OCI-LY7 (cell line): ENCODE measurements at regions not wholly inside any gene's neighbourhood (a gene's known extent, or its start where the extent isn't known, plus 50 kb on each side); places are given as distances from the start of the nearest gene placed in this dataset.
"Not testable (repeated sequence)": the region's sequence is repeated elsewhere in the genome, so short reads cannot be mapped to it uniquely, and the experiment has no call there.

Experiments used
- BruUV-seq: library from RNA; stranded (reverse); fragments of 400-500 nt; replicated peaks from 2 replicates; lab custom pipeline; 2021; lab: Mats Ljungman, UMichigan
- CTCF ChIA-PET: fragments of 300-600 bp; sonication (Branson Sonifier 250); formaldehyde crosslinking; loops from one replicate; lab custom pipeline; 2022; ENCODE audit warnings: antibody characterized with exemption; ENCODE audit not compliant: unreplicated experiment; lab: Charles Lee
- POLR2A ChIA-PET: fragments of 300-600 bp; sonication (Branson Sonifier 250); formaldehyde crosslinking; loops from one replicate; lab custom pipeline; 2022; ENCODE audit warnings: antibody characterized with exemption; lab: Charles Lee
- DNase-seq: peaks from one replicate; pipeline ENCODE4 v3.0.0-alpha.2; 2015; ENCODE audit warnings: low spot score
- H2AFZ ChIP-seq: fragments of 200-600 bp; sonication (generic), shearing (Covaris generic); 2 replicates; pipeline ENCODE4 v1.6.1; 2014; ENCODE audit warnings: mild to moderate bottlenecking, antibody characterized with exemption, low read length, moderate library complexity
- H3K27ac ChIP-seq: fragments of 200-600 bp; sonication (generic); 2 replicates; pipeline ENCODE4 v1.5.1; 2014; ENCODE audit warnings: mixed run types, low read depth, mild to moderate bottlenecking, moderate library complexity, low read length, inconsistent platforms; ENCODE audit not compliant: poor library complexity, severe bottlenecking
- H3K36me3 ChIP-seq: fragments of 200-600 bp; sonication (generic); 2 replicates; pipeline ENCODE4 v1.6.1; 2014; ENCODE audit warnings: mild to moderate bottlenecking, antibody characterized with exemption, low read length, moderate library complexity, mixed read lengths; ENCODE audit not compliant: insufficient read depth
- H3K4me1 ChIP-seq: fragments of 200-600 bp; sonication (generic); 2 replicates; pipeline ENCODE4 v1.5.1; 2014; ENCODE audit warnings: mild to moderate bottlenecking, low read length; ENCODE audit not compliant: insufficient read depth, poor library complexity, severe bottlenecking
- H3K4me2 ChIP-seq: fragments of 200-600 bp; sonication (generic); 2 replicates; pipeline ENCODE4 v1.6.1; 2014; ENCODE audit warnings: mild to moderate bottlenecking, low read length
- H3K4me3 ChIP-seq: fragments of 200-600 bp; sonication (generic); 2 replicates; pipeline ENCODE4 v1.5.1; 2014; ENCODE audit warnings: mild to moderate bottlenecking, low read depth, low read length; ENCODE audit not compliant: poor library complexity, severe bottlenecking
- H3K79me2 ChIP-seq: fragments of 200-600 bp; sonication (generic); 2 replicates; pipeline ENCODE4 v1.6.1; 2016; ENCODE audit warnings: low read depth, mild to moderate bottlenecking, low read length, moderate library complexity, mixed read lengths; ENCODE audit not compliant: insufficient read depth
- H3K9me2 ChIP-seq: fragments of 200-600 bp; sonication (generic); 2 replicates; pipeline ENCODE4 v1.6.1; 2016; ENCODE audit warnings: mild to moderate bottlenecking, low read length, mixed read lengths; ENCODE audit not compliant: insufficient read depth
- H3K9me3 ChIP-seq: fragments of 200-600 bp; sonication (generic); 2 replicates; pipeline ENCODE4 v1.6.1; 2014; ENCODE audit warnings: mild to moderate bottlenecking, mixed run types, low read length, mixed read lengths
- H4K20me1 ChIP-seq: fragments of 200-600 bp; sonication (generic); 2 replicates; pipeline ENCODE4 v1.6.1; 2014; ENCODE audit warnings: mild to moderate bottlenecking, antibody characterized with exemption, low read length, moderate library complexity, mixed read lengths; ENCODE audit not compliant: insufficient read depth
- CTCF ChIP-seq: fragments of 200-600 bp; sonication (generic); conservative IDR thresholded peaks from 2 replicates; pipeline ENCODE4 v1.5.1; 2014; ENCODE audit warnings: mild to moderate bottlenecking, antibody characterized with exemption, low read length, moderate library complexity, mixed read lengths
- EZH2phosphoT487 ChIP-seq: fragments of 200-600 bp; sonication (generic); IDR thresholded peaks from 2 replicates; pipeline ENCODE4 v1.6.1; 2018; ENCODE audit warnings: low read depth, borderline replicate concordance, mild to moderate bottlenecking, mixed run types, antibody characterized with exemption, low read length, moderate library complexity, mixed read lengths
- intact Hi-C: fragments of 100-400 bp; cut with micrococcal nuclease; formaldehyde crosslinking; loops from one replicate; pipeline ENCODE4 v1.10.0; 2022; ENCODE audit not compliant: unreplicated experiment

- Histone ChIP-seq H3K9me2 (no peaks in the 10 kb centered on the region), H2AFZ (peak overlapping the region; percentile 22; the same call in 1 of the 2 replicates), H3K36me3 (no peaks in the 10 kb centered on the region), H3K4me1 (peaks cover 16% of the 10 kb centered on the region), H3K4me2 (peak overlapping the region; percentile 25), H3K9me3 (no peaks in the 10 kb centered on the region), H3K27ac (no peak overlapping the region), H3K4me3 (no peak overlapping the region), H4K20me1 (no peaks in the 10 kb centered on the region), H3K79me2 (no peaks in the 10 kb centered on the region)
- POLR2A ChIA-PET, result no interaction called here
- peak; percentile 71 for DNase-seq
- CTCF ChIA-PET, result no interaction called here
- TF ChIP-seq EZH2phosphoT487 (no peak), CTCF (no peak)
- no TSS peak for BruUV-seq
- intact Hi-C loops, result no loop called here
Measured at GRCh38 chr2:97354576-97354975, 235.1 kb downstream of the ANKRD36B start.

DNA sequence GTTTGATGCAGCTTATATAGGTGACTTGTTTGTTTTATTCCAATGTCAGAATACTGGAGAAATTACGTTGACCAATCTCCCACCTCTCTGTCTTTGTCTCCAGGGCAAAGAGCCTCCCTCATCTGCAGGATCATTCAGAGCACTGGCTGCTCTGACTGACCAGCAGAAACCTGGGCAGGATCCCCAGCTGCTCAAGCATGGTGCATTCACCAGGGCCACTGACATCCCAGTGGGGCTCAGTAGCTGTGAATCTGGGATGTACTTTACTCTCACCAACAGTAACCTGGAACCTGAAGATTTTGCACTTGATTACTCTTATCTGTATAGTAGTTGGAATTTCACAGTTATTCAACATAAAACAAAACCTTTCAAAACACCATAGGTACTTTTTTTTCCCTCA, 235.9 kb downstream of the ANKRD36 start:
- no peak for TF ChIP-seq EZH2phosphoT487
- TF ChIP-seq CTCF, result no peak
- ChIA-PET CTCF (no interaction called here), POLR2A (no interaction called here)
- H3K36me3 ChIP-seq, result no peaks in the 10 kb centered on the region
- H3K27ac ChIP-seq, result no peak overlapping the region
- H3K4me3 ChIP-seq, result no peak overlapping the region
- H3K4me2 ChIP-seq, result no peak overlapping the region
- H3K79me2 ChIP-seq, result no peaks in the 10 kb centered on the region
- no peaks in the 10 kb centered on the region for H3K9me2 ChIP-seq
- no peak for DNase-seq
- no peak overlapping the region for H2AFZ ChIP-seq
- intact Hi-C loops, result no loop called here
- H4K20me1 ChIP-seq, result no peaks in the 10 kb centered on the region
- no peaks in the 10 kb centered on the region for H3K9me3 ChIP-seq
- BruUV-seq, result no TSS peak
- peaks cover 6% of the 10 kb centered on the region for H3K4me1 ChIP-seq

GRCh38 chr2:97348265-97348664, 235.3 kb downstream of the ANKRD36 start:
- no peaks in the 10 kb centered on the region for H3K36me3 ChIP-seq
- CTCF ChIA-PET, result no interaction called here
- peaks cover 6% of the 10 kb centered on the region for H3K4me1 ChIP-seq
- H3K9me3 ChIP-seq, result no peaks in the 10 kb centered on the region
- no peak for TF ChIP-seq CTCF
- TF ChIP-seq EZH2phosphoT487, result no peak
- POLR2A ChIA-PET, result no interaction called here
- no peak overlapping the region for H3K27ac ChIP-seq
- no peaks in the 10 kb centered on the region for H3K9me2 ChIP-seq
- no peak for DNase-seq
- no peaks in the 10 kb centered on the region for H3K79me2 ChIP-seq
- H3K4me2 ChIP-seq, result no peak overlapping the region
- no peaks in the 10 kb centered on the region for H4K20me1 ChIP-seq
- no TSS peak for BruUV-seq
- H3K4me3 ChIP-seq, result no peak overlapping the region
- H2AFZ ChIP-seq, result no peak overlapping the region
- intact Hi-C loops, result no loop called here

GRCh38 chr2:97344937-97345336, 232.0 kb downstream of the ANKRD36 start:
- POLR2A ChIA-PET, H3K4me1 ChIP-seq, H2AFZ ChIP-seq, intact Hi-C loops, DNase-seq, H3K4me3 ChIP-seq, H3K36me3 ChIP-seq, H3K79me2 ChIP-seq, H4K20me1 ChIP-seq, H3K27ac ChIP-seq, CTCF ChIA-PET, BruUV-seq, H3K4me2 ChIP-seq, H3K9me2 ChIP-seq, H3K9me3 ChIP-seq: not testable (repeated sequence)

- H4K20me1 ChIP-seq, intact Hi-C loops: not testable (repeated sequence)
Measured at GRCh38 chr2:97333674-97334073, 220.7 kb downstream of the ANKRD36 start.

More at GRCh38 chr2:97333674-97334073, 220.7 kb downstream of the ANKRD36 start:
- BruUV-seq, DNase-seq, POLR2A ChIA-PET, H3K36me3 ChIP-seq, CTCF ChIA-PET, H3K9me2 ChIP-seq, H3K79me2 ChIP-seq, H3K4me3 ChIP-seq, H3K4me2 ChIP-seq, H3K9me3 ChIP-seq, H3K27ac ChIP-seq, H3K4me1 ChIP-seq, H2AFZ ChIP-seq: not testable (repeated sequence)
